HEK293 (cell line): ENCODE measurements at regions not wholly inside any gene's neighbourhood (a gene's known extent, or its start where the extent isn't known, plus 50 kb on each side); places are given as distances from the start of the nearest gene placed in this dataset.

ENCODE experiments used
- CTCF ChIA-PET: fragments of 350-600 bp; formaldehyde crosslinking; extraction: SDS; loops from one replicate; lab custom pipeline; 2021; ENCODE audit warnings: antibody characterized with exemption; lab: Yijun Ruan, JAX
- POLR2A ChIA-PET: fragments of 300-600 bp; formaldehyde crosslinking; extraction: SDS; loops from one replicate; lab custom pipeline; 2020; ENCODE audit warnings: antibody characterized with exemption, inconsistent platforms; lab: Yijun Ruan, JAX
- H3K27ac ChIP-seq: fragments of 200-500 bp; sonication (Bioruptor generic); 2 replicates; pipeline ENCODE4 v1.5.1; 2014; ENCODE audit warnings: low read depth, low read length, control low read depth, inconsistent platforms; ENCODE audit errors: extremely low read depth
- H3K36me3 ChIP-seq, 2 experiments: fragments of 200-500 bp in 1 of 2; sonication (Bioruptor generic) in 1 of 2; 1 replicate in 1 of 2; 2 replicates in 1 of 2; pipeline ENCODE4 v1.5.1; 2014 to 2017; ENCODE audit warnings: inconsistent platforms in 2 of 2, low read length in 2 of 2; ENCODE audit not compliant: control insufficient read depth in 2 of 2, insufficient read depth in 1 of 2
- H3K4me1 ChIP-seq: fragments of 200-500 bp; sonication (Bioruptor generic); 2 replicates; pipeline ENCODE4 v1.5.1; 2014; ENCODE audit warnings: mild to moderate bottlenecking, low read length, inconsistent platforms; ENCODE audit not compliant: control insufficient read depth, insufficient read depth
- H3K4me3 ChIP-seq: 2 replicates; pipeline ENCODE4 v1.5.1; 2011; ENCODE audit warnings: low read depth, mild to moderate bottlenecking, control low read depth, low read length, moderate library complexity
- H3K9me3 ChIP-seq: fragments of 200-500 bp; sonication (Bioruptor generic); 2 replicates; pipeline ENCODE4 v1.5.1; 2014; ENCODE audit warnings: low read depth, low read length, inconsistent platforms; ENCODE audit not compliant: control insufficient read depth, insufficient read depth
- FEZF1 ChIP-seq: fragments of 450-650 bp; formaldehyde crosslinking; IDR thresholded peaks from 2 replicates; pipeline ENCODE4 v1.5.1; 2016; ENCODE audit warnings: missing biosample characterization, missing genetic modification characterization
- GLIS1 ChIP-seq: fragments of 450-650 bp; formaldehyde crosslinking; IDR thresholded peaks from 2 replicates; pipeline ENCODE4 v1.5.1; 2016; ENCODE audit warnings: missing biosample characterization, missing genetic modification characterization
- HIC1 ChIP-seq: fragments of 450-650 bp; formaldehyde crosslinking; IDR thresholded peaks from 2 replicates; pipeline ENCODE4 v1.5.1; 2016; ENCODE audit warnings: missing biosample characterization, missing genetic modification characterization
- HOXA7 ChIP-seq: sonication (generic); formaldehyde crosslinking; IDR thresholded peaks from 2 replicates; pipeline ENCODE4 v1.8.1; 2022; ENCODE audit warnings: missing genetic modification reagents, borderline replicate concordance
- KLF10 ChIP-seq: fragments of 450-650 bp; IDR thresholded peaks from 2 replicates; pipeline ENCODE4 v1.5.1; 2018; ENCODE audit warnings: missing biosample characterization, mild to moderate bottlenecking, missing genetic modification characterization
- REPIN1 ChIP-seq: fragments of 450-650 bp; formaldehyde crosslinking; IDR thresholded peaks from 2 replicates; pipeline ENCODE4 v1.5.1; 2017; ENCODE audit warnings: missing biosample characterization, missing genetic modification characterization, low read depth
- ZBTB20 ChIP-seq: fragments of 450-650 bp; formaldehyde crosslinking; IDR thresholded peaks from 2 replicates; pipeline ENCODE4 v1.5.1; 2016; ENCODE audit warnings: missing biosample characterization, missing genetic modification characterization
- ZBTB48 ChIP-seq: fragments of 450-650 bp; formaldehyde crosslinking; IDR thresholded peaks from 2 replicates; pipeline ENCODE4 v1.5.1; 2016; ENCODE audit warnings: missing biosample characterization, missing genetic modification characterization
- ZBTB6 ChIP-seq: fragments of 450-650 bp; formaldehyde crosslinking; IDR thresholded peaks from 2 replicates; pipeline ENCODE4 v1.5.1; 2017; ENCODE audit warnings: missing biosample characterization, missing genetic modification characterization
- ZNF121 ChIP-seq: fragments of 450-650 bp; formaldehyde crosslinking; IDR thresholded peaks from 2 replicates; pipeline ENCODE4 v1.5.1; 2016; ENCODE audit warnings: missing biosample characterization, missing genetic modification characterization
- ZNF155 ChIP-seq: fragments of 450-650 bp; formaldehyde crosslinking; IDR thresholded peaks from 2 replicates; pipeline ENCODE4 v1.5.1; 2016; ENCODE audit warnings: missing biosample characterization, missing genetic modification characterization
- ZNF292 ChIP-seq: fragments of 450-650 bp; formaldehyde crosslinking; IDR thresholded peaks from 2 replicates; pipeline ENCODE4 v1.5.1; 2016; ENCODE audit warnings: low read depth, missing biosample characterization, missing genetic modification characterization, borderline replicate concordance
- ZNF391 ChIP-seq: fragments of 450-650 bp; formaldehyde crosslinking; IDR thresholded peaks from 2 replicates; pipeline ENCODE4 v1.5.1; 2016; ENCODE audit warnings: low read depth, missing biosample characterization, missing genetic modification characterization, borderline replicate concordance
- ZNF394 ChIP-seq: fragments of 450-650 bp; formaldehyde crosslinking; IDR thresholded peaks from 2 replicates; pipeline ENCODE4 v1.5.1; 2016; ENCODE audit warnings: missing biosample characterization, missing genetic modification characterization, mild to moderate bottlenecking, moderate library complexity, borderline replicate concordance
- ZNF416 ChIP-seq: fragments of 450-650 bp; formaldehyde crosslinking; IDR thresholded peaks from 2 replicates; pipeline ENCODE4 v1.5.1; 2016; ENCODE audit warnings: missing biosample characterization, missing genetic modification characterization
- ZNF513 ChIP-seq: fragments of 450-650 bp; IDR thresholded peaks from 2 replicates; pipeline ENCODE4 v1.5.1; 2018; ENCODE audit warnings: missing biosample characterization, missing genetic modification characterization
- ZNF558 ChIP-seq: fragments of 450-650 bp; formaldehyde crosslinking; IDR thresholded peaks from 2 replicates; pipeline ENCODE4 v1.5.1; 2016; ENCODE audit warnings: missing biosample characterization, missing genetic modification characterization
- ZNF623 ChIP-seq: fragments of 450-650 bp; formaldehyde crosslinking; IDR thresholded peaks from 2 replicates; pipeline ENCODE4 v1.5.1; 2016; ENCODE audit warnings: missing biosample characterization, missing genetic modification characterization
- ZNF664 ChIP-seq: fragments of 450-650 bp; formaldehyde crosslinking; IDR thresholded peaks from 2 replicates; pipeline ENCODE4 v1.5.1; 2016; ENCODE audit warnings: missing biosample characterization, missing genetic modification characterization
- ZNF704 ChIP-seq: fragments of 450-650 bp; formaldehyde crosslinking; IDR thresholded peaks from 2 replicates; pipeline ENCODE4 v1.5.1; 2016; ENCODE audit warnings: missing biosample characterization, missing genetic modification characterization
- ZNF747 ChIP-seq: fragments of 450-650 bp; formaldehyde crosslinking; IDR thresholded peaks from 2 replicates; pipeline ENCODE4 v1.5.1; 2016; ENCODE audit warnings: missing biosample characterization, missing genetic modification characterization
- TF ChIP-seq, protein P1 (sequence below): fragments of 450-650 bp; formaldehyde crosslinking; IDR thresholded peaks from 2 replicates; pipeline ENCODE4 v1.5.1; 2017; ENCODE audit warnings: missing biosample characterization, missing genetic modification characterization
- TF ChIP-seq, protein P2 (sequence below): sonication (generic); formaldehyde crosslinking; IDR thresholded peaks from 2 replicates; pipeline ENCODE4 v1.8.1; 2022; ENCODE audit warnings: mild to moderate bottlenecking, moderate library complexity, missing genetic modification reagents

DNA sequence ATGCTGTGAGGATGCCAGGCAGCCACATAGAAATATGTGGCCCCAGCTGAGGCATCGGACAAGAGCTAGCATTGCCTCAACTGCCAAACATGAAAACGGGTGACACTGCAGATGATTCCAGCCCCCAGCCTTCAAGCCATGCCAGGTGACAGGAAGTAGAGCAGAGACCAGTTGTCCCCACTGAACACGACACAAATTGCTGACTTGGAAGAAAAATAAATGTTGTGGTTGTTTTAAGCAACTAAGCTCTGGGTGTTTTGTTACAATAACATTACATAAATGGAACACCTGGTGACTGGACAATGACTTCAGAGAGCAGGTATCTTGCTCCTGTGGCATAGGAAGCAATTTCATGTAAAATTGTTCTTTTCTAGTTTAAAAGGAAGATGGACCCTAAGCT, 154.2 kb downstream of the KIF4B start:
- Histone ChIP-seq H3K4me3 (no peak overlapping the region), H3K4me1 (no peaks in the 10 kb centered on the region), H3K9me3 (no peaks in the 10 kb centered on the region), H3K36me3 (no peaks in the 10 kb centered on the region), H3K27ac (no peak overlapping the region)
- TF ChIP-seq ZNF704 (tag by site-specific recombination): no peak
- no peak for TF ChIP-seq ZNF747
- no peak for TF ChIP-seq ZBTB20 (tag by site-specific recombination)
- TF ChIP-seq ZNF292 (tag by site-specific recombination): no peak
- no peak for TF ChIP-seq ZNF416
- no peak for TF ChIP-seq GLIS1 (tag by site-specific recombination)
- TF ChIP-seq ZNF391 (tag by site-specific recombination): no peak
- TF ChIP-seq, protein P1, sequence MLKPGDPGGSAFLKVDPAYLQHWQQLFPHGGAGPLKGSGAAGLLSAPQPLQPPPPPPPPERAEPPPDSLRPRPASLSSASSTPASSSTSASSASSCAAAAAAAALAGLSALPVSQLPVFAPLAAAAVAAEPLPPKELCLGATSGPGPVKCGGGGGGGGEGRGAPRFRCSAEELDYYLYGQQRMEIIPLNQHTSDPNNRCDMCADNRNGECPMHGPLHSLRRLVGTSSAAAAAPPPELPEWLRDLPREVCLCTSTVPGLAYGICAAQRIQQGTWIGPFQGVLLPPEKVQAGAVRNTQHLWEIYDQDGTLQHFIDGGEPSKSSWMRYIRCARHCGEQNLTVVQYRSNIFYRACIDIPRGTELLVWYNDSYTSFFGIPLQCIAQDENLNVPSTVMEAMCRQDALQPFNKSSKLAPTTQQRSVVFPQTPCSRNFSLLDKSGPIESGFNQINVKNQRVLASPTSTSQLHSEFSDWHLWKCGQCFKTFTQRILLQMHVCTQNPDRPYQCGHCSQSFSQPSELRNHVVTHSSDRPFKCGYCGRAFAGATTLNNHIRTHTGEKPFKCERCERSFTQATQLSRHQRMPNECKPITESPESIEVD (tag by site-specific recombination): no peak
- no peak for TF ChIP-seq ZBTB6
- TF ChIP-seq FEZF1 (tag by site-specific recombination): no peak
- TF ChIP-seq ZNF623 (tag by site-specific recombination): no peak
- no peak for TF ChIP-seq ZNF121 (tag by site-specific recombination)
- no peak for TF ChIP-seq ZNF513 (tag by site-specific recombination)
- TF ChIP-seq KLF10 (tag by site-specific recombination): no peak
- no peak for TF ChIP-seq ZBTB48
- no peak for TF ChIP-seq ZNF664 (tag by site-specific recombination)
- no peak for TF ChIP-seq ZNF155
- TF ChIP-seq HOXA7: no peak
- no peak for TF ChIP-seq REPIN1 (tag by site-specific recombination)
- TF ChIP-seq, protein P2, sequence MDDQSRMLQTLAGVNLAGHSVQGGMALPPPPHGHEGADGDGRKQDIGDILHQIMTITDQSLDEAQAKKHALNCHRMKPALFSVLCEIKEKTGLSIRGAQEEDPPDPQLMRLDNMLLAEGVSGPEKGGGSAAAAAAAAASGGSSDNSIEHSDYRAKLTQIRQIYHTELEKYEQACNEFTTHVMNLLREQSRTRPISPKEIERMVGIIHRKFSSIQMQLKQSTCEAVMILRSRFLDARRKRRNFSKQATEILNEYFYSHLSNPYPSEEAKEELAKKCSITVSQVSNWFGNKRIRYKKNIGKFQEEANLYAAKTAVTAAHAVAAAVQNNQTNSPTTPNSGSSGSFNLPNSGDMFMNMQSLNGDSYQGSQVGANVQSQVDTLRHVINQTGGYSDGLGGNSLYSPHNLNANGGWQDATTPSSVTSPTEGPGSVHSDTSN: no peak
- ChIA-PET POLR2A (no interaction called here), CTCF (no interaction called here)

GRCh38 chr5:155181542-155181941, 168.0 kb downstream of the KIF4B start:
- POLR2A ChIA-PET: no interaction called here
- Histone ChIP-seq H3K36me3 (no peaks in the 10 kb centered on the region), H3K27ac (no peak overlapping the region), H3K4me1 (no peaks in the 10 kb centered on the region), H3K9me3 (no peaks in the 10 kb centered on the region), H3K4me3 (no peak overlapping the region)
- CTCF ChIA-PET: no interaction called here
- TF ChIP-seq ZNF394 (tag by site-specific recombination): no peak
- TF ChIP-seq ZNF121 (tag by site-specific recombination): no peak
- no peak for TF ChIP-seq ZNF558 (tag by site-specific recombination)
- no peak for TF ChIP-seq HIC1 (tag by site-specific recombination)
